Osteocyte (in vitro differentiated cells): ENCODE measurements at regions not wholly inside any gene's neighbourhood (a gene's known extent, or its start where the extent isn't known, plus 50 kb on each side); places are given as distances from the start of the nearest gene placed in this dataset.

Source experiments
- DNase-seq: peaks from one replicate; pipeline ENCODE4 v3.0.0; 2021; ENCODE audit warnings: mixed read lengths; ENCODE audit not compliant: unreplicated experiment; ENCODE audit errors: extremely low spot score
- H3K27ac Mint-ChIP-seq: one replicate; pipeline ENCODE4 v1.8.0; 2021; ENCODE audit warnings: mild to moderate bottlenecking, mixed read lengths; ENCODE audit not compliant: unreplicated experiment
- H3K27me3 Mint-ChIP-seq: one replicate; pipeline ENCODE4 v1.8.0; 2021; ENCODE audit warnings: mixed read lengths; ENCODE audit not compliant: unreplicated experiment
- H3K36me3 Mint-ChIP-seq: one replicate; pipeline ENCODE4 v1.8.0; 2021; ENCODE audit warnings: mixed read lengths; ENCODE audit not compliant: unreplicated experiment
- H3K4me1 Mint-ChIP-seq: one replicate; pipeline ENCODE4 v1.8.0; 2021; ENCODE audit warnings: mixed read lengths; ENCODE audit not compliant: unreplicated experiment
- H3K4me3 Mint-ChIP-seq: one replicate; pipeline ENCODE4 v1.8.0; 2021; ENCODE audit warnings: mild to moderate bottlenecking, moderate library complexity, mixed read lengths; ENCODE audit not compliant: unreplicated experiment
- H3K9me3 Mint-ChIP-seq: one replicate; pipeline ENCODE4 v1.8.0; 2021; ENCODE audit warnings: mixed read lengths; ENCODE audit not compliant: unreplicated experiment
- TF ChIP-seq, protein P1 (sequence below): fragments of 200-600 bp; sonication (generic); IDR thresholded peaks from 2 replicates; pipeline ENCODE4 v1.5.0; 2021; ENCODE audit warnings: antibody characterized with exemption, mild to moderate bottlenecking, moderate library complexity

GRCh38 chr18:66838340-66838987, 234.6 kb upstream of the CDH19 start:
- TF ChIP-seq, protein P1, sequence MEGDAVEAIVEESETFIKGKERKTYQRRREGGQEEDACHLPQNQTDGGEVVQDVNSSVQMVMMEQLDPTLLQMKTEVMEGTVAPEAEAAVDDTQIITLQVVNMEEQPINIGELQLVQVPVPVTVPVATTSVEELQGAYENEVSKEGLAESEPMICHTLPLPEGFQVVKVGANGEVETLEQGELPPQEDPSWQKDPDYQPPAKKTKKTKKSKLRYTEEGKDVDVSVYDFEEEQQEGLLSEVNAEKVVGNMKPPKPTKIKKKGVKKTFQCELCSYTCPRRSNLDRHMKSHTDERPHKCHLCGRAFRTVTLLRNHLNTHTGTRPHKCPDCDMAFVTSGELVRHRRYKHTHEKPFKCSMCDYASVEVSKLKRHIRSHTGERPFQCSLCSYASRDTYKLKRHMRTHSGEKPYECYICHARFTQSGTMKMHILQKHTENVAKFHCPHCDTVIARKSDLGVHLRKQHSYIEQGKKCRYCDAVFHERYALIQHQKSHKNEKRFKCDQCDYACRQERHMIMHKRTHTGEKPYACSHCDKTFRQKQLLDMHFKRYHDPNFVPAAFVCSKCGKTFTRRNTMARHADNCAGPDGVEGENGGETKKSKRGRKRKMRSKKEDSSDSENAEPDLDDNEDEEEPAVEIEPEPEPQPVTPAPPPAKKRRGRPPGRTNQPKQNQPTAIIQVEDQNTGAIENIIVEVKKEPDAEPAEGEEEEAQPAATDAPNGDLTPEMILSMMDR, result no peak
- DNase-seq, result no peak
- no peaks in the 10 kb centered on the region for H3K9me3 Mint-ChIP-seq
- no peaks in the 10 kb centered on the region for H3K36me3 Mint-ChIP-seq
- H3K4me1 Mint-ChIP-seq, result no peaks in the 10 kb centered on the region
- peaks cover 8% of the 10 kb centered on the region for H3K27me3 Mint-ChIP-seq
- no peak overlapping the region for H3K4me3 Mint-ChIP-seq
- H3K27ac Mint-ChIP-seq, result no peak overlapping the region

- Mint-ChIP-seq H3K9me3 (no peaks in the 10 kb centered on the region), H3K4me1 (no peaks in the 10 kb centered on the region), H3K4me3 (no peak overlapping the region), H3K27ac (no peak overlapping the region), H3K36me3 (no peaks in the 10 kb centered on the region), H3K27me3 (no peaks in the 10 kb centered on the region)
- no peak for DNase-seq
- TF ChIP-seq, protein P1, result no peak
Observed at GRCh38 chr18:66833646-66834045, 229.8 kb upstream of the CDH19 start.

DNA sequence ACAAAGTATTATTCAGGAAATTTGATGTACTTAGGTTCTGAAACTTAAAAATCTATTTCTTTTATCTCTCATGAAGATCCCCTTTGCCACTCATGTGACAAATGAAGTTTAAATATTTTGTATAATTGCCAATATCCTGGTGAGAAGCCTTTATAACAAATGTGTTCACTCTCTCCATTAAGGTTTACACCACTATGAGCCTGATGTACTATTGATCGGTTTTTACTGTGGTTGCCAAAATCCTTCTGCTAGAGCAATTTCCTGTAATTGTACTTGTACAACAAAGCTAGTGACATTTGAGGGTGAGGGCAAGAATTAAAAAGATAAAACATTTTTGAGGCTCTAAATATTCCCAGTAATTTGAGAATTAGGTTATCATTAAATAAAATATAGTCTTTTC, 222.3 kb upstream of the CDH19 start:
- no peak for DNase-seq
- H3K27ac Mint-ChIP-seq, result no peak overlapping the region
- TF ChIP-seq, protein P1, result no peak

GRCh38 chr18:66825347-66825746, 221.5 kb upstream of the CDH19 start:
- H3K9me3 Mint-ChIP-seq, result no peaks in the 10 kb centered on the region
- no peaks in the 10 kb centered on the region for H3K36me3 Mint-ChIP-seq
- no peak for DNase-seq
- TF ChIP-seq, protein P1, result no peak
- H3K4me3 Mint-ChIP-seq, result no peak overlapping the region
- no peak overlapping the region for H3K27ac Mint-ChIP-seq
- H3K27me3 Mint-ChIP-seq, result peaks cover 2% of the 10 kb centered on the region
- no peaks in the 10 kb centered on the region for H3K4me1 Mint-ChIP-seq

More for the DNA sequence above, 222.3 kb upstream of the CDH19 start:
- Mint-ChIP-seq H3K4me1 (no peaks in the 10 kb centered on the region), H3K9me3 (no peaks in the 10 kb centered on the region), H3K4me3 (no peak overlapping the region), H3K36me3 (no peaks in the 10 kb centered on the region), H3K27me3 (peaks cover 2% of the 10 kb centered on the region)

DNA sequence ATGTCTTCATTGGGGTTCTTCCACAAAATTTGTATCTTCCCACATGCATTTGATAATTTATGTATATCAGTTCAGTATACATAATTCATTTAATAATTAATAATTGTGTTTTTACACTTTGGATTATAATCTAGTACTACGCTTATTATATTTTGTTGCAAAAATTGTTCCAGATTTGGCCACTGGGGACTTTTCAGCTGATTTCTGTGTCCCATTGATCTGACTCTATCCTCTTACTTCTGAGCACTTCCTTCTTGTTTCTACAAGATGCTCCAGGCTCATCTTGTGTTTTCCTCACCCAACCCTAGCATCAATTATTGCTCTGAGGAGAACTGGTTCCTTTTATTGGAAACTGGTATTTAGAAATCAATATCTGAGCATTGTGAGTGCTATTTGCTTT, 215.3 kb upstream of the CDH19 start:
- no peak overlapping the region for H3K4me3 Mint-ChIP-seq
- H3K4me1 Mint-ChIP-seq, result no peaks in the 10 kb centered on the region
- peaks cover 8% of the 10 kb centered on the region for H3K27me3 Mint-ChIP-seq
- no peaks in the 10 kb centered on the region for H3K36me3 Mint-ChIP-seq
- TF ChIP-seq, protein P1, result peak; percentile 20
- DNase-seq, result no peak
- H3K27ac Mint-ChIP-seq, result no peak overlapping the region
- no peaks in the 10 kb centered on the region for H3K9me3 Mint-ChIP-seq
